ENCODE measurements at regions not wholly inside any gene's neighbourhood (a gene's known extent, or its start where the extent isn't known, plus 50 kb on each side); places are given as distances from the start of the nearest gene placed in this dataset.

- H3K4me1 ChIP-seq = no peaks in the 10 kb centered on the region
- intact Hi-C loops (cut with DNase I) = no loop called here
- H3K27ac ChIP-seq (replicated peaks in 1 of 4) = no peak overlapping the region
- 61% methylated on average over 2 of the region's 2 CpGs for whole genome bisulfite sequencing
- H3K9me3 ChIP-seq = peaks cover 0 to 5% (median 0%) of the 10 kb centered on the region in 4 donors
- no peak for DNase-seq (ENCODE audit: extremely low spot score)
- no peak for TF ChIP-seq CTCF (IDR thresholded peaks at IDR 0.05)
- TF ChIP-seq EP300 (IDR thresholded peaks at IDR 0.05) = no peak
- no peak for TF ChIP-seq POLR2AphosphoS5 (IDR thresholded peaks at IDR 0.05)
- no peak for TF ChIP-seq POLR2A (IDR thresholded peaks at IDR 0.05; ENCODE audit: low read depth)
- H3K27me3 ChIP-seq = no peaks in the 10 kb centered on the region
- H3K36me3 ChIP-seq = no peaks in the 10 kb centered on the region
- no peak overlapping the region for H3K4me3 ChIP-seq
Measured at GRCh38 chr4:135114079-135114478, 912.5 kb upstream of the PABPC4L start.

- intact Hi-C loops (cut with DNase I) = no loop called here
- TF ChIP-seq EP300 (IDR thresholded peaks at IDR 0.05) (no peak), POLR2A (IDR thresholded peaks at IDR 0.05; ENCODE audit: low read depth) (no peak), POLR2AphosphoS5 (IDR thresholded peaks at IDR 0.05) (no peak), CTCF (IDR thresholded peaks at IDR 0.05) (no peak)
- H3K27me3 ChIP-seq = no peaks in the 10 kb centered on the region
- no peak for DNase-seq (ENCODE audit: extremely low spot score)
- H3K4me1 ChIP-seq = no peaks in the 10 kb centered on the region
- no peak overlapping the region for H3K27ac ChIP-seq (replicated peaks in 1 of 4)
- H3K36me3 ChIP-seq = no peaks in the 10 kb centered on the region
- H3K4me3 ChIP-seq = no peak overlapping the region
- H3K9me3 ChIP-seq = no peaks in the 10 kb centered on the region
- 93% methylated on average over 2 of the region's 2 CpGs for WGBS
Measured at GRCh38 chr4:135098061-135098460, 896.5 kb upstream of the PABPC4L start.

- WGBS = 84% methylated on average over 2 of the region's 2 CpGs
- TF ChIP-seq EP300 (IDR thresholded peaks at IDR 0.05) = no peak
- no peak for TF ChIP-seq POLR2AphosphoS5 (IDR thresholded peaks at IDR 0.05)
- no peak for TF ChIP-seq POLR2A (IDR thresholded peaks at IDR 0.05; ENCODE audit: low read depth)
- TF ChIP-seq CTCF (IDR thresholded peaks at IDR 0.05) = no peak
- DNase-seq (ENCODE audit: extremely low spot score) = no peak
- intact Hi-C loops (cut with DNase I) = no loop called here
- no peak overlapping the region for H3K27ac ChIP-seq (replicated peaks in 1 of 4)
- H3K27me3 ChIP-seq = no peaks in the 10 kb centered on the region
- no peak overlapping the region for H3K4me3 ChIP-seq
- no peaks in the 10 kb centered on the region for H3K36me3 ChIP-seq
- no peaks in the 10 kb centered on the region for H3K4me1 ChIP-seq
- peaks cover 0 to 6% (median 3%) of the 10 kb centered on the region in 4 donors for H3K9me3 ChIP-seq
Measured at GRCh38 chr4:135073389-135073788, 871.8 kb upstream of the PABPC4L start.

- H3K4me3 ChIP-seq = no peak overlapping the region
- intact Hi-C loops (cut with DNase I) = no loop called here
- no peak overlapping the region for H3K27ac ChIP-seq (replicated peaks in 1 of 4)
- 34% methylated on average over 3 of the region's 3 CpGs for WGBS
- H3K36me3 ChIP-seq = no peaks in the 10 kb centered on the region
- peaks cover 0 to 6% (median 3%) of the 10 kb centered on the region in 4 donors for H3K9me3 ChIP-seq
- no peaks in the 10 kb centered on the region for H3K4me1 ChIP-seq
- no peak for DNase-seq (ENCODE audit: extremely low spot score)
- no peak for TF ChIP-seq CTCF (IDR thresholded peaks at IDR 0.05)
- no peak for TF ChIP-seq POLR2AphosphoS5 (IDR thresholded peaks at IDR 0.05)
- TF ChIP-seq EP300 (IDR thresholded peaks at IDR 0.05) = no peak
- TF ChIP-seq POLR2A (IDR thresholded peaks at IDR 0.05; ENCODE audit: low read depth) = no peak
- no peaks in the 10 kb centered on the region for H3K27me3 ChIP-seq
Measured at GRCh38 chr4:135072553-135072952, 871.0 kb upstream of the PABPC4L start.

- H3K27me3 ChIP-seq = no peaks in the 10 kb centered on the region
- no peaks in the 10 kb centered on the region for H3K36me3 ChIP-seq
- DNase-seq (ENCODE audit: extremely low spot score) = no peak
- WGBS = 63% methylated on average over 2 of the region's 2 CpGs
- H3K4me1 ChIP-seq = no peaks in the 10 kb centered on the region
- no peak overlapping the region for H3K4me3 ChIP-seq
- intact Hi-C loops (cut with DNase I) = no loop called here
- TF ChIP-seq CTCF (IDR thresholded peaks at IDR 0.05) = no peak
- TF ChIP-seq POLR2AphosphoS5 (IDR thresholded peaks at IDR 0.05) = no peak
- no peak for TF ChIP-seq EP300 (IDR thresholded peaks at IDR 0.05)
- TF ChIP-seq POLR2A (IDR thresholded peaks at IDR 0.05; ENCODE audit: low read depth) = no peak
- H3K27ac ChIP-seq (replicated peaks in 1 of 4) = no peak overlapping the region
- no peaks in the 10 kb centered on the region for H3K9me3 ChIP-seq
Measured at GRCh38 chr4:135065366-135065765, 863.8 kb upstream of the PABPC4L start.
